ENCODE measurements at regions not wholly inside any gene's neighbourhood (a gene's known extent, or its start where the extent isn't known, plus 50 kb on each side); places are given as distances from the start of the nearest gene placed in this dataset.

DNA sequence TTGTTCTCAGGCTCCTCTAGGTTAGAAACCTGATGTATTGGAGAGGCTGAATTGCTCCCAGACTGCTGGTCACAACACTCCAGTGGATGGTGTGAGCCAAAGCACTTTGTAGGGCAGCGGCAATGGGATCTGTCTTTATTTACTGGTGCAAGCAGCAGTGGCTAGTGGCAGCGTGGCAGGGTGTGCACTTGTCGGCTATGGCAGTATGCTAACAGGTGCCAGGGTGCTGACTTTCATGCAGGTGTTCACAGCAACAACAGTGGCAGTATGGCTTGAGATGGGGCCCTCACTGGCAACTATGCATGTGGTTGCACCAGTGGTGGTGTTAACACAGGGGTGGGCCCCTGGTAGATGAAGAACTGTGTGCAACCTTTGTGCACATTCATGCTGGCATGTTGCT is 347.8 kb downstream of the DSC3 start:
- 79 to 93% methylated on average over 3 of the region's 3 CpGs for WGBS, 2 donors
- no peak for TF ChIP-seq POLR2A (IDR thresholded peaks at IDR 0.05)
- TF ChIP-seq, protein P1, sequence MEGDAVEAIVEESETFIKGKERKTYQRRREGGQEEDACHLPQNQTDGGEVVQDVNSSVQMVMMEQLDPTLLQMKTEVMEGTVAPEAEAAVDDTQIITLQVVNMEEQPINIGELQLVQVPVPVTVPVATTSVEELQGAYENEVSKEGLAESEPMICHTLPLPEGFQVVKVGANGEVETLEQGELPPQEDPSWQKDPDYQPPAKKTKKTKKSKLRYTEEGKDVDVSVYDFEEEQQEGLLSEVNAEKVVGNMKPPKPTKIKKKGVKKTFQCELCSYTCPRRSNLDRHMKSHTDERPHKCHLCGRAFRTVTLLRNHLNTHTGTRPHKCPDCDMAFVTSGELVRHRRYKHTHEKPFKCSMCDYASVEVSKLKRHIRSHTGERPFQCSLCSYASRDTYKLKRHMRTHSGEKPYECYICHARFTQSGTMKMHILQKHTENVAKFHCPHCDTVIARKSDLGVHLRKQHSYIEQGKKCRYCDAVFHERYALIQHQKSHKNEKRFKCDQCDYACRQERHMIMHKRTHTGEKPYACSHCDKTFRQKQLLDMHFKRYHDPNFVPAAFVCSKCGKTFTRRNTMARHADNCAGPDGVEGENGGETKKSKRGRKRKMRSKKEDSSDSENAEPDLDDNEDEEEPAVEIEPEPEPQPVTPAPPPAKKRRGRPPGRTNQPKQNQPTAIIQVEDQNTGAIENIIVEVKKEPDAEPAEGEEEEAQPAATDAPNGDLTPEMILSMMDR (IDR thresholded peaks at IDR 0.05) = no peak
- no peak overlapping the region for H3K4me3 ChIP-seq
- no peak for ATAC-seq
- no peak overlapping the region for H3K27ac ChIP-seq
- intact Hi-C loops (cut with DNase I) = no loop called here
- no peaks in the 10 kb centered on the region for H3K9me3 ChIP-seq
- no peak for DNase-seq
- no peaks in the 10 kb centered on the region for H3K27me3 ChIP-seq
- no peaks in the 10 kb centered on the region for H3K4me1 ChIP-seq
- no peaks in the 10 kb centered on the region for H3K36me3 ChIP-seq (replicated peaks in 1 of 2; ENCODE audit: insufficient read depth in 1 of 2, low read depth in 2 of 2)

DNA sequence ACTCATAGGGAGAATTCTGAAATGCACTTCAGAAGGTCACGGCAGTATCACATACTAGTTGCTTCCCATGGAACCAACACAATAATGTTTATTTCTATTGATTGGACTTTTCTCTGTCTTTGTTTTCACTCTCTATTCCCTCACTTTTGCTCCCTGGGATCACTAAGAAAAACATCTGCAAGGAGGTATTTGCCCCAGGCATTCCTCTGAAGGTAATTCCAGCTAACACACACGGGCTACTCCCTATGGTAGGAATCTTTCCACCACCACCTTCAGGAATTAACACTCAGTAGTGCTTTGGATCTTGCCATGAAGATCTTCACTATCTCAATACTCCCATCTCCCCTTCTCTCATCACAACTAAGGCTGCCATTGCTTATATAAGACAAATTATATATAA is 353.3 kb downstream of the DSC3 start:
- Histone ChIP-seq H3K36me3 (replicated peaks in 1 of 2; ENCODE audit: insufficient read depth in 1 of 2, low read depth in 2 of 2) (no peaks in the 10 kb centered on the region), H3K4me3 (no peak overlapping the region), H3K4me1 (no peaks in the 10 kb centered on the region), H3K9me3 (no peaks in the 10 kb centered on the region), H3K27ac (no peak overlapping the region), H3K27me3 (no peaks in the 10 kb centered on the region)
- no peak for DNase-seq
- no peak for ATAC-seq
- TF ChIP-seq, protein P1 (IDR thresholded peaks at IDR 0.05) = no peak
- TF ChIP-seq POLR2A (IDR thresholded peaks at IDR 0.05) = no peak
- intact Hi-C loops (cut with DNase I) = no loop called here
- WGBS, 2 donors = 53 to 61% methylated on average over 2 of the region's 2 CpGs

DNA sequence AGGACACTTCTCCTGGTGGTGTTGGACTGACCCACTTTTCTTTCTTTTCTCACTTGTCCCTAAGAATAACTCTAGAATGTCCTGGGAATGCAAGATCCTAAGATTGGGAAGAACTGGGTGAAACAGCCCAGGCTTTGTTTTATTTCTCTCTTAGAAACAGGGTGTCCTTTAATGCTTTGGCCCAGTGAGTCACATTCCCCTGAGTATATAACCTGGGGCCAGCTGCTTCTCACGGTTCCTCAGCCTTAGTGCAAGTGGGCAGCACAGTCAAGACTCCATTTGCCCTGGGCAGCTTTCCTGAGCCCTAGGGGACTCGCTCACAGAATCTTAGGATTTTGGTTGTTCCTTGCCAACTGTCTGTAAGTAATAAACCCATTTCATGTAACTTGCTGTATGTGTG is 355.0 kb downstream of the DSC3 start:
- H3K4me1 ChIP-seq = no peaks in the 10 kb centered on the region
- no peaks in the 10 kb centered on the region for H3K36me3 ChIP-seq (replicated peaks in 1 of 2; ENCODE audit: insufficient read depth in 1 of 2, low read depth in 2 of 2)
- H3K27ac ChIP-seq = no peak overlapping the region
- no peaks in the 10 kb centered on the region for H3K27me3 ChIP-seq
- intact Hi-C loops (cut with DNase I) = no loop called here
- no peaks in the 10 kb centered on the region for H3K9me3 ChIP-seq
- DNase-seq (no peak), ATAC-seq (no peak)
- 56 to 68% methylated on average over 2 of the region's 2 CpGs for WGBS, 2 donors
- H3K4me3 ChIP-seq = no peak overlapping the region
- TF ChIP-seq, protein P1 (IDR thresholded peaks at IDR 0.05) = no peak
- TF ChIP-seq POLR2A (IDR thresholded peaks at IDR 0.05) = no peak

DNA sequence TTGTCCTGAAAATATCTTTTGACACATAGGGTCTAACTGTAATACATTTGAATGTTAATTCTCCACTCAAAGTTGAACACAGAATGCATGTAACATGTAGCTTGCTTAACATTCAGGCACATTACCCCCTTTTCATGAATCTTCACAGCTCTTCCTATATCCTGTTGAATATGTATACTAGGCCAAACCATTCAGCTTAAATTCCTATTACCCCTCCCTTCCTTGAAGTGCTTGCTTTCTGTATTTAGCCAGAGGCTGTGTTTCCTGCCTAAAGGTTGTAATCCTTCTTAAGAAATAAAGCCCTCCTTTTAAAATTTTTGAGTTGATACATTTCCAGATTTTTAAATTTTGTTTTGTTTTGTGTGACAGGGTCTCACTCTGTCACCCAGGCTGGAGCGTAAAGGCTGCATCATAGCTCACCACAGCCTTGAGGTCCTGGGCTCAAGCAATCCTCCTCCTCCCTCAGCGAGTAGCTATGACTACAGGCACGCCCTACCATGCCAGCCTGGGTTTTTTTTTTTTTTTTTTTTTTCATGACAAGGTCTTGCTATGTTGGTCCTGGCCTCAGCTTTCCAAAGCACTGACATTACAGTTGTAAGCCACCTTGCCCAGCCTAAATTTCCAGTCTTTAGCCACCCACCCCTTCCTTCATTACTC is 357.6 kb downstream of the DSC3 start:
- no peak for ATAC-seq
- no peak for TF ChIP-seq POLR2A (IDR thresholded peaks at IDR 0.05)
- TF ChIP-seq, protein P1 (IDR thresholded peaks at IDR 0.05) = no peak

DNA sequence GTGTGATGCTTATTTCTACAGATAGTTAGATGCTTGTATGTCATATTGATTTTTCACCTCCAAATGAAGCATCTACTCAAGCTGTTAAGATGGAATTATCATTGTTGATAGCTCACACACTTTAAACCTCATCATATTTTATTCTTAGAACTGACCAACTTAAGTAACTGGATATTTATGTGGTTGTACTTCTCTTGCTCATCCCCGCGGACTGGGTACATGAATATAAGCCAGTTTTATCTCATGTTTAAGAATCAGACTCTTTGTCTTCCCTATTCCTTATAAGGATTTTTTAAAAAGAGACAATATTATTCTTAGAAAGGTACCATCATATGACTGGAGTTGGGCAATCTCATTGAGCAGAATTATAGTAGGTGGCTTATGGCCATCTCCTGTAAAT is 358.7 kb downstream of the DSC3 start:
- H3K4me3 ChIP-seq = no peak overlapping the region
- WGBS, 2 donors = 91 to 93% methylated on average over 2 of the region's 2 CpGs
- H3K27me3 ChIP-seq = no peaks in the 10 kb centered on the region
- H3K27ac ChIP-seq = no peak overlapping the region
- no peaks in the 10 kb centered on the region for H3K9me3 ChIP-seq
- no peak for TF ChIP-seq POLR2A (IDR thresholded peaks at IDR 0.05)
- TF ChIP-seq, protein P1 (IDR thresholded peaks at IDR 0.05) = no peak
- no peaks in the 10 kb centered on the region for H3K4me1 ChIP-seq
- DNase-seq (no peak), ATAC-seq (no peak)
- no peaks in the 10 kb centered on the region for H3K36me3 ChIP-seq (replicated peaks in 1 of 2; ENCODE audit: insufficient read depth in 1 of 2, low read depth in 2 of 2)
- intact Hi-C loops (cut with DNase I) = no loop called here

More for the DNA sequence above, 357.6 kb downstream of the DSC3 start:
- Histone ChIP-seq H3K36me3 (replicated peaks in 1 of 2; ENCODE audit: insufficient read depth in 1 of 2, low read depth in 2 of 2) (no peaks in the 10 kb centered on the region), H3K27ac (no peak overlapping the region), H3K9me3 (no peaks in the 10 kb centered on the region), H3K4me3 (no peak overlapping the region), H3K4me1 (no peaks in the 10 kb centered on the region), H3K27me3 (no peaks in the 10 kb centered on the region)
- 48 to 67% methylated on average over 3 of the region's 3 CpGs for WGBS, 2 donors
- intact Hi-C loops (cut with DNase I) = no loop called here
- DNase-seq = no peak

All from body of pancreas (tissue), 4 donors.